ENCODE measurements at regions not wholly inside any gene's neighbourhood (a gene's known extent, or its start where the extent isn't known, plus 50 kb on each side); places are given as distances from the start of the nearest gene placed in this dataset.
"Not testable (repeated sequence)": the region's sequence is repeated elsewhere in the genome, so short reads cannot be mapped to it uniquely, and the experiment has no call there.

DNA sequence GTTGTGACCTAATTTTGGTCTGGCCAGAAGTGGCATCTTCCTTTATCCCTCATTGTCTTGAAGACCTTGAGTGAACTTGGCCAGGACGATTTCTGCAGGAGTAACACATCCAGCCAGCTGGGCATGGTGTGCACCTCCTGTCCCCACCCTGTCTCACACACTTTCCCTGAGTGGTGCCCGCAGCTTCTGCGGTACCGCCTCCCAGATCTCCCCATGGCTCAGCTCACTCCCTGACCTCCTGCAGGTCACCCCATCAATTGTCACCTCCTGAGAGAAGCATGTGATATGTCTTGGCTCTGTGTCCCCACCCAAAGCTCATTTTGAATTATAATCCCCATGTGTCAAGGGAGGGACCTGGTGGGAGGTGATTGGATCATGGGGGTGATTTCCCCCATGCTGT lies 50.2 kb upstream of the TP53I11 start:
- Histone ChIP-seq H3K27ac (ENCODE audit: low read depth, low read length) (no peak overlapping the region), H3K36me3 (ENCODE audit: control insufficient read depth, low read length) (no peaks in the 10 kb centered on the region), H3K27me3 (ENCODE audit: control insufficient read depth, low read length) (peaks cover 19% of the 10 kb centered on the region; the same call in 1 of the 2 replicates), H4K20me1 (ENCODE audit: control insufficient read depth, insufficient read depth, low read depth, low read length) (no peaks in the 10 kb centered on the region), H3K4me2 (ENCODE audit: low read length) (no peak overlapping the region), H3K4me1 (ENCODE audit: control insufficient read depth, low read length) (peaks cover 15% of the 10 kb centered on the region), H3F3A (ENCODE audit: control insufficient read depth, insufficient read depth) (no peaks in the 10 kb centered on the region), H3K9me2 (replicated peaks; ENCODE audit: control insufficient read depth, low read length) (no peaks in the 10 kb centered on the region), H3K4me3 (ENCODE audit: low read length) (no peak overlapping the region), H3K79me2 (ENCODE audit: control insufficient read depth, low read length) (no peaks in the 10 kb centered on the region), H3K9me3 (ENCODE audit: control insufficient read depth, insufficient read depth, low read length) (no peaks in the 10 kb centered on the region)
- no peak for TF ChIP-seq EZH2phosphoT487 (IDR thresholded peaks at IDR 0.05; ENCODE audit: borderline replicate concordance, low read length)
- TF ChIP-seq, protein P1, sequence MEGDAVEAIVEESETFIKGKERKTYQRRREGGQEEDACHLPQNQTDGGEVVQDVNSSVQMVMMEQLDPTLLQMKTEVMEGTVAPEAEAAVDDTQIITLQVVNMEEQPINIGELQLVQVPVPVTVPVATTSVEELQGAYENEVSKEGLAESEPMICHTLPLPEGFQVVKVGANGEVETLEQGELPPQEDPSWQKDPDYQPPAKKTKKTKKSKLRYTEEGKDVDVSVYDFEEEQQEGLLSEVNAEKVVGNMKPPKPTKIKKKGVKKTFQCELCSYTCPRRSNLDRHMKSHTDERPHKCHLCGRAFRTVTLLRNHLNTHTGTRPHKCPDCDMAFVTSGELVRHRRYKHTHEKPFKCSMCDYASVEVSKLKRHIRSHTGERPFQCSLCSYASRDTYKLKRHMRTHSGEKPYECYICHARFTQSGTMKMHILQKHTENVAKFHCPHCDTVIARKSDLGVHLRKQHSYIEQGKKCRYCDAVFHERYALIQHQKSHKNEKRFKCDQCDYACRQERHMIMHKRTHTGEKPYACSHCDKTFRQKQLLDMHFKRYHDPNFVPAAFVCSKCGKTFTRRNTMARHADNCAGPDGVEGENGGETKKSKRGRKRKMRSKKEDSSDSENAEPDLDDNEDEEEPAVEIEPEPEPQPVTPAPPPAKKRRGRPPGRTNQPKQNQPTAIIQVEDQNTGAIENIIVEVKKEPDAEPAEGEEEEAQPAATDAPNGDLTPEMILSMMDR (IDR thresholded peaks at IDR 0.05; ENCODE audit: low read depth, low read length, poor library complexity, severe bottlenecking), result no peak

DNA sequence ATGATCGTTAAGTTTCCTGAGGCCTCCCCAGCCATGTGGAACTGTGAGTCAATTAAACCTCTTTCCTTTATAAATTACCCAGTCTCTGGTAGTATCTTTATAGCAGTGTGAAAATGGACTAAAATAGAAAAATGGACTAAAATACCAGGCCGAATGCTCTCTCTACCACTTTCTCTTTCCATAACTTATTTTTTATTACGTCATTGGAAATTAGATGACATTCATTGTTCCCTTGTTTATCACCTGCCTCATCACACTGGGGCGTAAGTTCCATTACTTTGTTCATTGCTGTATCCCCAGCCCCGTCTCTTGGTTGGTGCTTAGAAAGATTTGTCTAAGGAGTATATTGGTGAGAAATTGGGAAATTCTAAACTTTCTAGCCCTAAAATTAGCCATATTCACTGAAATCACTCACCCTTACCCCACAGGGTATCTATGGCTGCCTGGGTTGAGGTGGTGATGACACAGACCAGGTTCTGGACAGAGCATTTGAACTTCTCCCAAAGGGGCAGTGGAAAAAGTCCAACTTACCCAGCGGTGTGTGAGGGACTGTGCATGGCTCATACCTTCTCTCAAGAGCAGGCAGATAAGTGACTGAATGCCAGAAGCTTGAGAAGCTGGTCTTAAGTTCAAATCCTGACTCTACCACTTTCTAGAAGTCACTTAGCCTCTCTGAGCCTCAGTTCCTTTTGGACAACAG lies 50.9 kb upstream of the TP53I11 start:
- Histone ChIP-seq H3K4me1 (ENCODE audit: control insufficient read depth, low read length) (peaks cover 15% of the 10 kb centered on the region), H3K9me2 (replicated peaks; ENCODE audit: control insufficient read depth, low read length) (no peaks in the 10 kb centered on the region), H3K4me2 (ENCODE audit: low read length) (no peak overlapping the region), H3K27ac (ENCODE audit: low read depth, low read length) (no peak overlapping the region), H3F3A (ENCODE audit: control insufficient read depth, insufficient read depth) (no peaks in the 10 kb centered on the region), H3K9me3 (ENCODE audit: control insufficient read depth, insufficient read depth, low read length) (no peaks in the 10 kb centered on the region), H3K36me3 (ENCODE audit: control insufficient read depth, low read length) (no peaks in the 10 kb centered on the region), H3K27me3 (ENCODE audit: control insufficient read depth, low read length) (peaks cover 19% of the 10 kb centered on the region; the same call in 1 of the 2 replicates), H3K4me3 (ENCODE audit: low read length) (no peak overlapping the region), H4K20me1 (ENCODE audit: control insufficient read depth, insufficient read depth, low read depth, low read length) (no peaks in the 10 kb centered on the region), H3K79me2 (ENCODE audit: control insufficient read depth, low read length) (no peaks in the 10 kb centered on the region)
- TF ChIP-seq, protein P1 (IDR thresholded peaks at IDR 0.05; ENCODE audit: low read depth, low read length, poor library complexity, severe bottlenecking), result no peak
- no peak for TF ChIP-seq EZH2phosphoT487 (IDR thresholded peaks at IDR 0.05; ENCODE audit: borderline replicate concordance, low read length)

DNA sequence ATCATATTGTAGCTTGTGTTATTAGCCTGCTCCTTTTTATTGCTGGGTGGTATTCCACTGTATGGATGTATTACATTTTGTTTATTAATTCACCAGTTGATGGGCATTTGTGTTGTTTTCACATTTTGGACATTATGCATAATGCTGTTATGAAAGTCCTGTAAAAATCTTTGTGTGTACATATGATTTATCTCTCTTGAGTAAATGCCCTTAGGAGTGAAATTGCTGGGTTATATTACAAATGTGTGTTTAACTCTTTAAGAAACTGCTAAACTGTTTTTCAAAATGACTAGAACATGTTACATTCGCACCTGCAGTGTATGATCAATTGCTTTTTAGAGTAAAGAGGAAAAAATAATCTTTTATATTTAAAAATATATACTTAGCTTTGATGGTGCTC lies 54.4 kb upstream of the TP53I11 start:
- Histone ChIP-seq H3K9me3 (ENCODE audit: control insufficient read depth, insufficient read depth, low read length) (no peaks in the 10 kb centered on the region), H3K4me2 (ENCODE audit: low read length) (no peak overlapping the region), H3K27ac (ENCODE audit: low read depth, low read length) (no peak overlapping the region), H3K4me1 (ENCODE audit: control insufficient read depth, low read length) (peaks cover 15% of the 10 kb centered on the region), H3K79me2 (ENCODE audit: control insufficient read depth, low read length) (no peaks in the 10 kb centered on the region), H3K4me3 (ENCODE audit: low read length) (no peak overlapping the region), H3K36me3 (ENCODE audit: control insufficient read depth, low read length) (no peaks in the 10 kb centered on the region), H4K20me1 (ENCODE audit: control insufficient read depth, insufficient read depth, low read depth, low read length) (no peaks in the 10 kb centered on the region), H3K9me2 (replicated peaks; ENCODE audit: control insufficient read depth, low read length) (no peaks in the 10 kb centered on the region), H3K27me3 (ENCODE audit: control insufficient read depth, low read length) (peaks cover 19% of the 10 kb centered on the region; the same call in 1 of the 2 replicates), H3F3A (ENCODE audit: control insufficient read depth, insufficient read depth) (no peaks in the 10 kb centered on the region)
- no peak for TF ChIP-seq EZH2phosphoT487 (IDR thresholded peaks at IDR 0.05; ENCODE audit: borderline replicate concordance, low read length)

DNA sequence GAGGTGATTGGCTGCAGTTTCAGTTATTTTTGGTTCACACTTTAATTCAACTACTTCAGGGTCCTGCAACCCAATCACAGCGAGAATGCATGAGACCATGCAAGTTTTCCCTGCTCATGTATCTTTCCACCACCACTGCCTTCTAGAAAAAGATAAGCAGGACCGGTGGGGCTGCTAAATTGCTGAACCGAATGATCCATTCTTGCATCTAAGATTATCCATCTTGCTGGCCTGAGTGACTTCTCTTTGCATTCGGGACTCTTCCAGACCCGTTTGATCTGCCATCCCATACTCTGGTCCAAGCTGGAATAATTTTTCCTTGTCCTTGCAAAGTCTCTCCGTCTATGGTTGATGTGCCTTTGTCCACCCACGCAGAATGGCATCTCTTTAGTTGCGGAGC lies 56.3 kb upstream of the TP53I11 start:
- Histone ChIP-seq H3K9me2 (replicated peaks; ENCODE audit: control insufficient read depth, low read length) (no peaks in the 10 kb centered on the region), H3K27me3 (ENCODE audit: control insufficient read depth, low read length) (peaks cover 5% of the 10 kb centered on the region; the same call in 1 of the 2 replicates), H4K20me1 (ENCODE audit: control insufficient read depth, insufficient read depth, low read depth, low read length) (no peaks in the 10 kb centered on the region), H3K4me2 (ENCODE audit: low read length) (no peak overlapping the region), H3K9me3 (ENCODE audit: control insufficient read depth, insufficient read depth, low read length) (peaks cover 2% of the 10 kb centered on the region; the same call in 1 of the 2 replicates), H3F3A (ENCODE audit: control insufficient read depth, insufficient read depth) (no peaks in the 10 kb centered on the region), H3K79me2 (ENCODE audit: control insufficient read depth, low read length) (no peaks in the 10 kb centered on the region), H3K4me3 (ENCODE audit: low read length) (no peak overlapping the region), H3K36me3 (ENCODE audit: control insufficient read depth, low read length) (no peaks in the 10 kb centered on the region), H3K4me1 (ENCODE audit: control insufficient read depth, low read length) (peaks cover 15% of the 10 kb centered on the region), H3K27ac (ENCODE audit: low read depth, low read length) (no peak overlapping the region)
- TF ChIP-seq, protein P1 (IDR thresholded peaks at IDR 0.05; ENCODE audit: low read depth, low read length, poor library complexity, severe bottlenecking), result no peak
- TF ChIP-seq EZH2phosphoT487 (IDR thresholded peaks at IDR 0.05; ENCODE audit: borderline replicate concordance, low read length), result no peak

DNA sequence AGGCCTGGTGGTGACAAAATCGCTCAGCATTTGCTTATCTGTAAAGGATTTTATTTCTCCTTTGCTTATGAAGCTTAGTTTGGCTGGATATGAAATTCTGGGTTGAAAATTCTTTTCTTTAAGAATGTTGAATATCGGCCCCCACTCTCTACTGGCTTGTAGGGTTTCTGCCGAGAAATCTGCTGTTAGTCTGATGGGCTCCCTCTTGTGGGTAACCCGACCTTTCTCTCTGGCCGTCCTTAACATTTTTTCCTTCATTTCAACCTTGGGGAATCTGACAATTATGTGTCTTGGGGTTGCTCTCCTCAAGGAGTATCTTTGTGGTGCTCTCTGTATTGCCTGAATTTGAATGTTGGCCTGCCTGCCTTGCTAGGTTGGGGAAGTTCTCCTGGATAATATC lies 65.3 kb upstream of the TP53I11 start:
- H3K27ac ChIP-seq (ENCODE audit: low read depth, low read length); H3K36me3 ChIP-seq (ENCODE audit: control insufficient read depth, low read length); H3K4me2 ChIP-seq (ENCODE audit: low read length); H3K27me3 ChIP-seq (ENCODE audit: control insufficient read depth, low read length); H3K9me3 ChIP-seq (ENCODE audit: control insufficient read depth, insufficient read depth, low read length); H3K9me2 ChIP-seq (replicated peaks; ENCODE audit: control insufficient read depth, low read length); H3K79me2 ChIP-seq (ENCODE audit: control insufficient read depth, low read length); H3K4me3 ChIP-seq (ENCODE audit: low read length); H4K20me1 ChIP-seq (ENCODE audit: control insufficient read depth, insufficient read depth, low read depth, low read length); H3K4me1 ChIP-seq (ENCODE audit: control insufficient read depth, low read length); H3F3A ChIP-seq (ENCODE audit: control insufficient read depth, insufficient read depth): not testable (repeated sequence)

Data from DOHH2 (cell line).